NCI-H187 treated with DMSO at 0.1 percent for 48 hours (cell line): ENCODE measurements at regions not wholly inside any gene's neighbourhood (a gene's known extent, or its start where the extent isn't known, plus 50 kb on each side); places are given as distances from the start of the nearest gene placed in this dataset.

Experiments
- DNase-seq: peaks from one replicate; lab custom pipeline; 2025; lab: John Stamatoyannopoulos, UW

DNA sequence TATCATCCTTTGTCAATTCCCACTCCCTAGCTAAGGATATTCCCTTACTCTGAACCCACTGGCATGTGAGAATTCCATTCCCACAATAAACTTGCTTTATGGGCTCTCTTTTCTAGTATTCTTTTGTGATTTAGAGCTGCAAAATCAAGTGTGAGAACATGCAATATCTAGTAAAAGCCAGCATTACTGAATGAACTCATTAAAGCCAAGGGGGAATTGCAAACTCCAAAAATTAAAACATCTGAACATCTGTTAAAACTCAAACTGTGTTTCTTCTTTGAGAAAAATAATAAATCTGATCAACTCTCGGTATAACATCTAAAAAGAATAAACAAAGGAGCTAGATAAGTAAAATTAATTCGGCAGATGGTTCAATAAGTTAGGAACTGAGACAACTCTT is 53.1 kb upstream of the MPDZ start:
- DNase-seq = no peak

DNA sequence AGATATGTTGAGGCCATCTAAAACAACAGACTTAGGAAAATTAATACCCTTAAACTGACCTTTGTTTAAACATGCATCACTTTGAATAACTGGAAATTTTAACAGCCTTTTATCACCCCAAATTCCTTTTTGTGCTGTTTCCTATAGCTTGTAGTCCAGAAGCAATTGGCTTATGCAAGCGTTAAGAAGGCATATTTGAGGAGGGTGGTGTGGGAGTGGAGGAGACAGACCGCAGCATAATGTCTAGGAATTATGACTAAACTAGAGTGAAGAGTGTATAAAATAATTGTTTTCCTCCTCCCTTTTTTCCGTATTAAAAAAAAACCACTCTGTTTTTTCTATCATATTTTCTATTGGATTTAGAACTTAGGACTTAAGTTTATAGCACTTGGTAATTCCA is 51.8 kb upstream of the MPDZ start:
- no peak for DNase-seq

DNA sequence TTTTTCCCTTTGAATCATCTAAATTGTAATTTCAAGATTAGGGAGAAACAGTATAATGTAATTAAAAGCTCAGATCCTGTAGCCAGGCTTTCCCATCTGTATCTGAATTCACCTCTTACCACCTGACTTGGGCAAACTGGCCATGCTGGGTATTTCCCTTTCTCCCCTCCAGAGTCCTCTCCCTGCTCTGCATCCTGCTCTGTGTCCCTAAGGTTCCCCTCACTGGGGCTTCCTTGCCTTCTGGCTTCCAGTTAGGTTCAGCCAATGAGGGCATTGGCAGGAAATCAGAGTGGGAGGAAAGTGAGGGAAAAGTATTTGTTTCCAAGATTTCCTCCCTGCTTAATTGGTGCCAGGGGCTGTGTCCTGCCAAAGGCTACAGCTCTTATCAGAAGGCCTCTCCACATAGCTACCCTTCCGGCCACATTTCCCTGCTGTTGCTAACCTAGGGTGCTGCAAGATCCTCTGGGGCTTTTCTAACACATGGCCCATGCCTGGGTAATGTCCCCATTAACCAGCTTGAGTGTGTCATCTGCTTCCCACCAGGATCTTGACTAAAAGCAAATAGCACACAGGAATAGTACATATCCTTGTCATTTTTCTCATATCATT is 51.0 kb upstream of the MPDZ start:
- DNase-seq = no peak
